SKM-1 (cell line): ENCODE measurements at regions not wholly inside any gene's neighbourhood (a gene's known extent, or its start where the extent isn't known, plus 50 kb on each side); places are given as distances from the start of the nearest gene placed in this dataset.
"Not testable (repeated sequence)": the region's sequence is repeated elsewhere in the genome, so short reads cannot be mapped to it uniquely, and the experiment has no call there.

Source experiments
- DNase-seq: peaks from one replicate; lab custom pipeline; 2025; ENCODE audit not compliant: unreplicated experiment; lab: John Stamatoyannopoulos, UW

GRCh38 chr10:121131014-121131413 lies 279.9 kb downstream of the WDR11 start:
- no peak for DNase-seq

DNA sequence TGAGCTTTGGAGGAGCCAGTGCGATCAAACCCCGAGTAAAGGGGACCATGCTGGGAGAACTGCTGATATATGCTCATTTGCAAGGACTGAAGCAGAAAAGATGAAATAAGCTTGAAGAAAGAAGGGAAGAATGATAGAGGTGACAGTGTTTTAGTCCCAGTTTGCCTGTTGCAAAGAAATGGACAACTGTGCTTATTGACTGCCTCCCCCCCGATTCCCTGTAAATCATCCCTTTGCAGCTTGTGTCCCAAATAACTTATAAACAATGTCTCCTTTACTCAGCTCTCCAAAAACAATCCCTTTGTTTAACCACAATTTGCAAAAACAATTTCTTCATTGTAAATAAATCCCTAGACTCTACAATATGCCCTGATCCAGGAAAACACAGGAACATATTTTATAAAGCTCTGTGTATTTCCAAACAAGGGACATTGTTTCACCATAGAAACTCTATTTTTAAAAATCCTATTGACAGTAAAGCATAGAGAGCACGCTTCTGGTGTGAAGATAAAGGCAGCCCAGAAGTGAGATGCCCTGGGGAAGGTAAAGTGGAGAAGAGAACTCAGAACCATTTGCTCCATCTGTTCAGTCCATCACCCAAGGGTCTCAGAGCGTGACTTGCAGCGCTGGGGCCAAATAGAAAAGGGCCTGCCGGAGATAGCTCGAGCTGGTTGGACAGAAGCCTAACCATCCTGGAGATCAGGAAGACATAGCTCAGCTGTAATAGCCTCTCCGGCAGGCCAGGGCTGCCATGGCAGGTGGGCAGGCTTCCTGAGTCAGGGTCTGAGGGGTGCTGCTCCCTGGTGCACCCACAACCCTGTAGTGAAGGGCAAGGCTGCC lies 280.5 kb downstream of the WDR11 start:
- DNase-seq, result no peak

DNA sequence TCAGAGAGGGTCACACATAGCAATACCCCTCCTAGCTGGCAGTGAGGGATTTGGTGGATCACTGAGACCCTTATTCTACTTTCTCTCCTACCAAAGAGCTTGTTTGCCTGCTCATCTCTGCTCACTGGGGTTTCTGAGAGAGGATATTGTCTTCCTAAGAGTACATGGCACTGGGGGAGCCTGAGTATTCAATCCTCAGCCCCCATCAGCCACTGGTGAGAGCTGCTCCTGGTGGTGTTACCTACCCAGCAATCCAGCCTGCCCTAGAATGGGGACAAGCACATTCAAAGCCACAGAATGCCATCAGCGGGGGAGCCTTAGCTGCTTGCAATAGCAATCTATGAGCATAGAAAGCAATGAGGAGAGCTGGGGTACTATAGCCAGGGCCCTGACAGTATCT lies 281.1 kb downstream of the WDR11 start:
- no peak for DNase-seq

DNA sequence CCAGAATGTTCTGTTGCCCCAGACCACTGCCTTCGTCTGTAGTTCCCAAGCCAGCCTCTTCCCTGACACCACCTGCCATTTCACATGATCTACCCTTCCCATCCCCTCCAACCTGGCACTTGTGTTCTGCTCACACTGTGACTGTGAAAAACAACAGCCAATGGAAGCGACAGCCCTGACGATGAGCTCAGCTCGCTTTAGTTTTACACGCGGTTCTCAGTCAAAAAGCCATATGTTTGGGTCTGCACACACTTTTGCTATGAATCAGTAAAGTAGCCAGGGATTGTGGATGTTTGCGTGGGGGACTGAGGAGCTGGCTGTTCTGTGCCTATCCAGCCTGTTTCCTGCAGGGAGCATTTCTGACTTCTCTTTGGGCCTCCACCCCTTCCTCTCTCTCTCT lies 282.7 kb downstream of the WDR11 start:
- no peak for DNase-seq

DNA sequence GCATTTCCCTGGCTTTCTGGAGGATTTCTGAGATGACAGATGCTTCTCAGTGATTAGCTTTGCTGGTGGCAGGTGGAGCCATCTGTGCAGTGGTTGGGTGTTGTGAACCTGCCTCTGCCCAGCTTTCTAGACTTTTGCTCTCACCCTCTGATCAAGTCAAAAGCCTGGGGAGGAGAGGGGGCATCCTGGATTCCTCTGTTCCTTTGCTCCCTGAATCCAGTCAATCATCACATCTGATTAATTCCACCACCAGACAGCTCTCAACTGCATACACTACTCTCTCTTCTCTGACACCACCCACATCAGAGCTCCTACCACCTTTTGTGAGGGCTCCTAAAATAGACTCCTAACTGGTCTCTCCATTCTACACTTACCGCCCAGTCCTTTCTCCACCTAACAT lies 283.5 kb downstream of the WDR11 start:
- DNase-seq, result no peak

DNA sequence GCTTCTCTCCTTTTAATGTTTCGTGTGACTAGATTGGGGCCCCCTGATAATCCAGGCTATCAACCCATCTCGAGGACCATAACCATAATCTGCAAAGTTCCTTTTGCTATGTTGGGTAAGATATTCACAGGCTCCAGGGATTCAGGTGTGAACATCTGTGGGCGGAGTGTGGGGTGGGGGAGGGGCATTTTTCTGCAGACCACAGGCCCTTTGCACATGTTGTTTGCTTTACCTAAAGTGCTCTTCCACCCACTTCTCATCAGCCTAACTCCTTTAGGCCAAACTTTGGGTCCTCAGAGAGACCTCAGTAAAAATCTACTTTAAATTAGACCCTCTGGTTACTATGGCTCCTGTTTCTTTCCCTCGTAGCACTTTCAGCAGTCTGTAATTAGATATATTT lies 284.4 kb downstream of the WDR11 start:
- no peak for DNase-seq

DNA sequence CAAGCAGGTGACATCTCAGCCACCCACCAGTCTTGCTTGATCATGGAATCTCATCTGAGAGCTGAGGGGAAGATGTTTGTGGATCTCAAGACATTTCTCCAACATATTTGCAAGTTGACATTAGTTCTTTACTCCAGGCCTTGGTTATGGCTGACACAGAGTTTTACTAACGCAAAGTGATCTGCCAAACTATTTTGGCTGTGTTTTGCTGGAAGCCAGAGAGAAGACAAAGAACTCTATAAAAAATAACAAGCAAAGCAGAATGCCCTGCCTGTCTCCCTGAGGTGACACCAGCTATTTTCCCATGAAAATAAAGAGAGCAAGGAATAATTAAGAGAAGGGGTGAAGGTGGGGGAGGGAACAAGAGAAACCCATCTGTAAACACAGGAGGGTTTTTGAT lies 286.4 kb downstream of the WDR11 start:
- no peak for DNase-seq

DNA sequence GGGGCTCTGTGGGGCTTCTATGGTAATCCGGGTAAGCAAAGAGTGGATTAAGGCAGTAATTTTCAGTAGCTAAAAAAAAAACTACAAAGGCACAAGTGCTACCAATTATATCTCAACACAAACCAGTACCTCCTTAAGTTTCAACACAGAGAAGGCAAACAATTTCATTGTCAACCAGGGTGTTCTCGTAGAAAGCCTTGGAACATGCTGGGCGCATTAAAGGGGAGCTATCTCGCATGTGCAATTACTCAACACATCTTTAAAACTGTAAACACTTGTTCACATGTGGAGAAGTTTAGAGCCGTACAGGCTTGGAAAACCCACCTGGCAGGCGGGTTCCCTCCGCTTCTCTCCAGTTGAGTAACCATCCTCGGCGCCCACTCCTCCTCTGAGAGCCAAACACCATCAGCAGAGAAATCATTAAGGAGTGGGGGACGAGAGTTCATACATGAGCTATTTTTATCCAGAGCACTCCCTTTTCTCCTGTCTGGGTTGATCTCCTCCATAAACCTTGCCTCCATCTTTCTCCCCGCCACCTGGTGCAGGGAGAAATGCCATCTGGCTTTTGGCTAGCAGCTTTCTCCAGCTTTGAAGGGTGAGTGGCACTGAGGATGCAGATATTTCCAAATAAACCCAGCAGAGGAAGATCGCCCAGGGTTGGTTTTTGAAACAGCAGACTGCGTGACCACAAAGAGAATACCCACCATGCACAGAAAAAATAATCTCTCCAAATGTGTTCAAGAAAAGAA lies 287.1 kb downstream of the WDR11 start:
- DNase-seq, result no peak

GRCh38 chr10:121138918-121139317 lies 287.8 kb downstream of the WDR11 start:
- no peak for DNase-seq

GRCh38 chr10:121145802-121146395 lies 294.7 kb downstream of the WDR11 start:
- not testable (repeated sequence) for DNase-seq

DNA sequence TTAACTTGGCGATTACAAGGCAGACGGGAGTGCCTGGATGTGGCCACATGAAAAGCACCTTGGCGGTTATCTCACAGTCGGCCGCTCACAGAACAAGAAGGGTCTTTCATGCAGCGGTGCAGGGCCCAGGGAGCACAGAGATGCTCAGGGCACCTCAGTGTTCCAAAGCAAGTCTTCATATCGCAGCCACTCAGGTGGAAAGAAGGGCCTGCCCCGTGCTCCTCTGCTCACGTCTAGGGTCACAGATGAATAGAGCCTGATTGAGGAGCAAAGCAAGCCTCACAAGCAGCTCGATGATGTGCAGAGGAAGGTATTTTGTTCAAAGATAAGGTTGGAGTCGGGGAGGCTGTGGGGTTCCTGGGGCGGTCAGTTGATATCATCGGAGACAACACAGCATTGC lies 297.8 kb downstream of the WDR11 start:
- no peak for DNase-seq

DNA sequence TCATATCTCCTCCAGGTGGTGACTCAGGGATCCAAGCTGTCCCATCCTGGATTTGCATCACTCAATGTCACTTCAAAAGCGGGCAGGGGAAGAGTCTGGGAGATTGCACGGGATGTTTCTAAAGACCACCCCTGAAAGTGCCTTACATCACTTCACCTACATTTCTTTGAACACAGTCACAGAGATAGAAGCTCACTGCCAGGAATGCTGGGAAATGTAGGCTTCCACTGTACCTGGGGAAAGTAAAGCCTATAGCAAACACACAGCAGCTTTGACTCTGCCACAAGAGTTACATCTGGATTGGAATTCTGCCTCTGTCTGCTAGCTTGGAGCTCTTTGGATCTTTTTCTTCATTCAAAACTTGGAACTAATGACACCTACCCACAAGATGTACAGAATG lies 300.9 kb downstream of the WDR11 start:
- DNase-seq, result no peak

DNA sequence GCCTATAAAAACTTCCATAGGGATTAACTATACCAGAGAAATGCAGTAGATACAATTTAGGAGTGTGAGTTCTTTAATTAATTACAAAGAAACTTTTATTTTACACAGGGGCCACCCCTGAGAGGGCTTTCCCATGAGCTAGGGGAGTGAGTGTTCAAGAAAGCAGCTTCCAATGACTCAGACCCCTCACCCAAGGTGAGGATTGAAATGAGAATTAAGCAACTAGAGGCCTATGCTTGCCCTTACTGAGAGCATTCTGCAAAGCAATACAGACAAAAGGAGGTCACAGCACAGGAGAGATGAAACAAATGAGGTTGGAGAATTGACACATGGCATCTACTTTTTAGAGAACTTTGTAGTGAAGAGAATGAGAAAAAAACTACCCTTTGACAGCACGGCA lies 301.8 kb downstream of the WDR11 start:
- no peak for DNase-seq

DNA sequence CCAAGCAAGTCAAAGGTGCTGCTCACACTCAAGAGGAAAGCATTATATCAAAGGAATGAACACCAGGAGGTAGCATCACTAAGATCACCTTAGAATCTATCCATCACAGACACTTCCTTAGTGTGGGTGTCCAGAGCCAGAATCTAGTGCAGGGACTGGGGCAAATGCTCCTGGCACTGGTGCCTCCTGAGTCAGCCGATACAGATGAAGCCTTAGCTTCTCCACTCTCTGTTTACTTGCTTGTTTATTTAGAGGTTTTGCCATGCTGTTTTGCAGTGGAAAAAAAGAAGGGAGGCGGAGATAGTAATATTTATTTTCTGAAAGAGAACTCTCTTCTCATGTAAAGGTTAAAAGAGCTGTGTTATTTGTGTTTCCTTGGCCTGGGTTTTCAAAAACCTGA lies 303.1 kb downstream of the WDR11 start:
- no peak for DNase-seq

DNA sequence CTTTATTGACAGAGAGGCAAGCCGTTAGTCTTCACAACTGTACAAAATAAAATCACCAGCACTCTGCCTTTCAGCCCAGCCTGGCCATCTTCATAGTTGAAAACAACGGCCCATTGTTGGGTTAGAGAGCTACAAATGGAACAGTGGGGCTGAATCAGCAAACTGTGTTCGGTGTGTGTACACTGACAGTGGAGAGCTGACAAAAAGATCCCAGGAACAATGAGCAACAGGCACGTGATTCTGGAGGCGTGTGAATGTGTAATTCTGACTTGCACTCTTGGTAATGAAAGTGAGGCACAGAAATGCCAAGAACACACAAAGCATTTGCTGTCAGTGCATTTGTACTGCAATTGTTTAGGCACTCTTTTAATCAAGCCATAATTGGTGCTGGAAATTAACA lies 303.7 kb downstream of the WDR11 start:
- DNase-seq, result no peak

DNA sequence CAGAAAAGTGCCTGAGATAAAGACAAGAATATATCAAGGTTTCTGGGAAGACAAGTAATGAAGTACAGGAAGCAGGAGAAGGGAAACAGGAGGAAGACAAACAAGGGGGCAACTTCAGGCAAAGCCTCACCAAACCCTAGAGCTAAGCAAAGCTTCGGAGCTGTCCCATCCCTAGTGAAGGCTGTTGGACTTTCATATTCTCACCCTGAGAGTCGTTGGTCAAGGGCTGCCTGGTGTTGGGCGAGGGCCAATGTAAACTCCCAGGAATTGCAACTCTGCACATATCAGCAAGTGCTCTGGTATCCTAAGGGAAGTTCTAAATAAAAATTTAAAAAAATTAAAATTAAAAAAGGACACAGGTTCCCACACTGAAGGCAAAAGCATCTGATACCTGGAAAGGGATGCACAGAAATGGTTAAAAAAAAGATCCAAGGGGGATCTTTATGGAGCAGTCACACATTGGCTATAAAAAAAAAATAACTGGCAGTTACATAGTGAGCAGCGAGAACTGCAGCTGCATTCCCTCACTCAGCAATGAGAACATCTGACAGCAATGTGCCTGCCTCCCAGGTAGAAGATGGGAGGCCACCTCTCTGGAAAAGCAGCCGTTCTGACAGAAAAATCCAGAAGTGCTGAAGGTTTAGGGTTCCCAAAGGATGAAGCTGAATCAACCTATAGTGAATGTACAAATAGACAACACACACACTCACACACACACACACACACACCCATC lies 304.7 kb downstream of the WDR11 start:
- DNase-seq, result no peak

DNA sequence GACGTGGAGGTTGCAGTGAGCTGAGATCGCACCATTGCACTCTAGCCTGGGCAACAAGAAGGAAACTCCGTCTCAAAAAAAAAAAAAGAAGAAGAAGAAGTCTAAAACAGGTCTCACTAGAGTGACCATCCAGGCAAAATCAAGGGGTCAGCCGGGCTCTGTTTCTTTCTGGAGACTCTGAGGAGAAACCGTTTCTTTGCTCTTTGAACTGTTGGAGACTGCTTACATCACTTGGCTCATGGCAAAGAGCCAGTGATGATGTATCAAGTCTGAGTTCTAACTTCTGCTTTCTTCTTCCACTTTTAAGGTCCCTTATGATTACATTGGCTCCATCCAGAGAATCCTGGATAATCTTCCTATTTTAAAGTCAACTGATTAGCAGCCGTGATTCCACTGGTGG lies 306.8 kb downstream of the WDR11 start:
- peak; percentile 90 for DNase-seq

DNA sequence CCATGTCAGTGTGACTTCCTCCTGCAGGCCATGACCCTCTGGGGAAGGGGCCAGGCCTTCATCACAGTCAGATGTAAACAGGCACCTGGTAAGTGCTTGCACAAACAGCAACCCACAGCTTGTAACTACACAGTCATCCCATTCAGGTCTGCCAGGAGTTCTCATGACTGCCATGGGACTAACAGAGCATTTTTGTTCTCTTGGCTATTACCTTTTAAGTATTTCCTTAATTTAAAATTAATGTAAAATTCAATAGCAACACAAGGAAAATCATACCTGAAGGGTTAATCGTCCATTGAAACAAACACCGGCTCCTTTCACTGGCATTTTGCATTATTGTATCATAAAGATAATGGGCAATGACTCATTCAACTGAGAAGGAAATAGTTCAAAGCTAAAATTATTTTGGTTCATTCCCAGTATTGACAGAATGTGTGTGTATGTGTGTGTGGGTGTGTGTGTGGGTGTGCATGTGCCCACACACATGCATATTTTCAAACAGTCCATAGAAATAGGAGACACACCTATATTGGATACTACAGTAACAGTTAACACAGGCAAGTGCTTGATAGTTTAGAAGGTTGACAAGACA lies 307.9 kb downstream of the WDR11 start:
- no peak for DNase-seq

GRCh38 chr10:121159670-121160069 lies 308.5 kb downstream of the WDR11 start:
- DNase-seq, result no peak

DNA sequence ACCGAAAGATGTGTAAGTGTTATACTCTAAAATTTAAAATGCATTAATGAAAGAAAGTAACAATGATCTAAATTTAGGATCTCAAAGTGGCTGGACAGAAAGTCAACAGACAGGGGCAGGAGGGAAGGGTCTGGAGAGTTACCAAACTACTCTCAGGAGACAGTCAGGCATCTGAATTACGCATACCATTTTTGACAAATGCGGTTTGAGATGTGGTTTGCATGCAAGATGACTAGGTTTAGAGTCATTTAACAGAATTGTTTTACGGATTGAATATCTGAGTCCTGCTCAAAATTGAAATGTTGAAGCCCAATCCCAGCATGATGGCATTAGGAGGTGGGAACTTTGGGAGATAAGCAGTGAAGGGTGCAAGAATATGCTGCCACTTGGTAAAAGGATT lies 314.1 kb downstream of the WDR11 start:
- DNase-seq, result no peak
